ENCODE measurements at regions not wholly inside any gene's neighbourhood (a gene's known extent, or its start where the extent isn't known, plus 50 kb on each side); places are given as distances from the start of the nearest gene placed in this dataset.
"Not testable (repeated sequence)": the region's sequence is repeated elsewhere in the genome, so short reads cannot be mapped to it uniquely, and the experiment has no call there.

GRCh38 chr5:108459769-108460168 lies 77.9 kb upstream of the FBXL17 start:
- peaks cover 10% of the 10 kb centered on the region for H3K27me3 Mint-ChIP-seq (ENCODE audit: low read depth)
- H3K9me3 Mint-ChIP-seq: peaks cover 2% of the 10 kb centered on the region
- no peak overlapping the region for H3K4me3 Mint-ChIP-seq
- DNase-seq (no peak), ATAC-seq (no peak)
- no peaks in the 10 kb centered on the region for H3K4me1 Mint-ChIP-seq (ENCODE audit: low read depth)
- no peaks in the 10 kb centered on the region for H3K36me3 Mint-ChIP-seq (ENCODE audit: insufficient read depth)

GRCh38 chr5:108451269-108451668 lies 69.4 kb upstream of the FBXL17 start:
- Mint-ChIP-seq H3K4me3 (no peak overlapping the region), H3K9me3 (peaks cover 13% of the 10 kb centered on the region), H3K4me1 (ENCODE audit: low read depth) (no peaks in the 10 kb centered on the region), H3K36me3 (ENCODE audit: insufficient read depth) (no peaks in the 10 kb centered on the region), H3K27me3 (ENCODE audit: low read depth) (peaks cover 6% of the 10 kb centered on the region)
- DNase-seq (no peak), ATAC-seq (no peak)

- ATAC-seq: not testable (repeated sequence)
Measured at GRCh38 chr5:108444130-108444529, 62.2 kb upstream of the FBXL17 start.

DNA sequence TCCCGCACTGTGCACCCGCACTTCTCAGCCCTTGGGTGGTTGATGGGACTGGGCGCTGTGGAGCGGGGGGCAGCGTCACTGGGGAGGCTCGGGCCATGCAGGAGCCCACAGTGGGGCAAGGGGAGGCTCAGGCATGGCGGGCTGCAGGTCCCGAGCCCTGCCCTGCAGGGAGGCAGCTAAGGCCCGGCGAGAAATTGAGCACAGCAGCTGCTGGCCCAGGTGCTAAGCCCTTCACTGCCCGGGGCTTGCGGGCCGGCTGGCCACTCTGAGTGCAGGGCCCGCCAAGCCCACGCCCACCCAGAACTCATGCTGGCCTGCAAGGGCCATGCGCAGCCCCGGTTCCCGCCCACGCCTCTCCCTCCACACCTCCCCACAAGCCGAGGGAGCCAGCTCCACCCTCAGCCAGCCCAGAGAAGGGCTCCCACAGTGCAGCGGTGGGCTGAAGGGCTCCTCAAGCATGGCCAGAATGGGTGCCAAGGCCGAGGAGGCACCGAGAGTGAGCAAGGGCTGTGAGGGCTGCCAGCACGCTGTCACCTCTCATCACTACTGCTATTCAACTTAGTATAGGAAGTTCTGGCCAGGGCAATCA lies 60.3 kb upstream of the FBXL17 start:
- ATAC-seq; DNase-seq; H3K27me3 Mint-ChIP-seq (ENCODE audit: low read depth); H3K4me1 Mint-ChIP-seq (ENCODE audit: low read depth); H3K36me3 Mint-ChIP-seq (ENCODE audit: insufficient read depth); H3K9me3 Mint-ChIP-seq; H3K4me3 Mint-ChIP-seq: not testable (repeated sequence)

More at GRCh38 chr5:108444130-108444529, 62.2 kb upstream of the FBXL17 start:
- H3K4me3 Mint-ChIP-seq; H3K9me3 Mint-ChIP-seq; DNase-seq; H3K27me3 Mint-ChIP-seq (ENCODE audit: low read depth); H3K36me3 Mint-ChIP-seq (ENCODE audit: insufficient read depth); H3K4me1 Mint-ChIP-seq (ENCODE audit: low read depth): not testable (repeated sequence)

DNA sequence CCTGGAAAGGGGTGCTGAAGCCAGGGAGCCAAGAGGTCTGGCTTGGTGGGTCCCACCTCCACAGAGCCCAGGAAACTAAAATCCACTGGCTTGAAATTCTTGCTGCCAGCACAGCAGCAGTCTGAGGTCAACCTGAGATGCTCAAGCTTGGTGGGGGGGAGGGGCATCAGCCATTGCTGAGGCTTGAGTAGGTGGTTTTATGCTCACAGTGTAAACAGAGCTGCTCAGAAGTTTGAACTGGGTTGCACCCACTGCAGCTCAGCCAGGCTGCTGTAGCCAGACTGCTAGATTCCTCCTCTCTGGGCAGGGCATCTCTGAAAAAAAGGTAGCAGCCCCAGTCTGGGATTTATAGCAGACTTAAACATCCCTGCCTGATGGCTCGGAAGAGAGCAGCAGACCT lies 55.5 kb upstream of the FBXL17 start:
- no peak overlapping the region for H3K4me3 Mint-ChIP-seq
- DNase-seq (no peak), ATAC-seq (no peak)
- no peaks in the 10 kb centered on the region for H3K9me3 Mint-ChIP-seq
- no peaks in the 10 kb centered on the region for H3K36me3 Mint-ChIP-seq (ENCODE audit: insufficient read depth)
- no peaks in the 10 kb centered on the region for H3K4me1 Mint-ChIP-seq (ENCODE audit: low read depth)
- peaks cover 5% of the 10 kb centered on the region for H3K27me3 Mint-ChIP-seq (ENCODE audit: low read depth)

GRCh38 chr5:108436696-108437095 lies 54.8 kb upstream of the FBXL17 start:
- no peaks in the 10 kb centered on the region for H3K36me3 Mint-ChIP-seq (ENCODE audit: insufficient read depth)
- peaks cover 5% of the 10 kb centered on the region for H3K27me3 Mint-ChIP-seq (ENCODE audit: low read depth)
- ATAC-seq: no peak
- no peaks in the 10 kb centered on the region for H3K9me3 Mint-ChIP-seq
- H3K4me1 Mint-ChIP-seq (ENCODE audit: low read depth): no peaks in the 10 kb centered on the region
- no peak for DNase-seq
- no peak overlapping the region for H3K4me3 Mint-ChIP-seq

- peaks cover 13% of the 10 kb centered on the region for H3K27me3 Mint-ChIP-seq (ENCODE audit: low read depth)
- H3K9me3 Mint-ChIP-seq: no peaks in the 10 kb centered on the region
- no peaks in the 10 kb centered on the region for H3K36me3 Mint-ChIP-seq (ENCODE audit: insufficient read depth)
- ATAC-seq (no peak), DNase-seq (no peak)
- H3K4me3 Mint-ChIP-seq: no peak overlapping the region
- H3K4me1 Mint-ChIP-seq (ENCODE audit: low read depth): no peaks in the 10 kb centered on the region
Measured at GRCh38 chr5:108433600-108433999, 51.7 kb upstream of the FBXL17 start.

DNA sequence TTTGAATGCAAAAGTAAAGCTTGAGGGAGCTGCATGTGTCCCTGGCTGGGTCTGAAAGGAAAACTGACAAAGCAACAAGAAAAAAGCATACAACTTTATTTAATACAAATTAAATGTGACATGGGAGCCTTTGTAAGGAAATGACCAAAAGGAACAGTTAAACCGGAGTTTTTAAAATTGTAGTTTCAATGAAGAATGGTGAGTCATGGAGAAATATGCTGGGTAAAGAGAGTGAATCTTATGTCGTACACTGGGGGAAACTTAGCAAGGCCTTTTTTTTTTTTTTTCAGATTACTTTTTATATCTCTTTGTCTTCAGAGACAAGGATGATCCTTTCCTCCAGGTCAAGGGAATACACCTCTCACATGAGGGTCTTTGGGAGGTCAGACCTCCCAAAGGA lies 50.1 kb upstream of the FBXL17 start:
- ATAC-seq (no peak), DNase-seq (no peak)
- no peaks in the 10 kb centered on the region for H3K4me1 Mint-ChIP-seq (ENCODE audit: low read depth)
- H3K4me3 Mint-ChIP-seq: no peak overlapping the region
- no peaks in the 10 kb centered on the region for H3K36me3 Mint-ChIP-seq (ENCODE audit: insufficient read depth)
- peaks cover 22% of the 10 kb centered on the region for H3K27me3 Mint-ChIP-seq (ENCODE audit: low read depth)
- H3K9me3 Mint-ChIP-seq: no peaks in the 10 kb centered on the region

Data from activated T-cell treated with anti-CD3 and anti-CD28 coated beads, Interleukin-2, amount 50 U/mL, for 4 hours (primary cell).